ENCODE measurements at regions not wholly inside any gene's neighbourhood (a gene's known extent, or its start where the extent isn't known, plus 50 kb on each side); places are given as distances from the start of the nearest gene placed in this dataset.
A peak's percentile ranks its signal among the peaks of the same experiment; 100 is the strongest.

DNA sequence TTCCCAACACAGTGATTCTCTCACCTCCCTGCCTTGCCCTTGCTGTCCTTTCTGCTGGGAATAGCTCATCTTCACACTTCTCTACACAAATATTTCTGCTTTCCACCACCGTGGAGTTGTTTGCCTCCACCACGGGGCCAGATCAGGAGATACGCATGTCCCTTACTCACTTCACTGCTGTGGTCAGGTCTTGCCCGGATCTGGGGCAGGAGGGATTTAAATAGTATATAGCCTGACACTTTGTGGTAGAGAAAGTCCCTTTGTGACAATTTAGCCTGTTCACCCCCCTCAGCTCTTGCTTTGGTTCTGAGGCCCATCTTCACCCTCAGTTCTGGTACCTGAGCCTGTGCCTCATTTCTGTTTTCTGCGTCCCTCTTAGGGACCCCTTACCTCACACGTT is 92.6 kb upstream of the PREP start:
- DNase-seq (ENCODE audit: low read depth): no peak

DNA sequence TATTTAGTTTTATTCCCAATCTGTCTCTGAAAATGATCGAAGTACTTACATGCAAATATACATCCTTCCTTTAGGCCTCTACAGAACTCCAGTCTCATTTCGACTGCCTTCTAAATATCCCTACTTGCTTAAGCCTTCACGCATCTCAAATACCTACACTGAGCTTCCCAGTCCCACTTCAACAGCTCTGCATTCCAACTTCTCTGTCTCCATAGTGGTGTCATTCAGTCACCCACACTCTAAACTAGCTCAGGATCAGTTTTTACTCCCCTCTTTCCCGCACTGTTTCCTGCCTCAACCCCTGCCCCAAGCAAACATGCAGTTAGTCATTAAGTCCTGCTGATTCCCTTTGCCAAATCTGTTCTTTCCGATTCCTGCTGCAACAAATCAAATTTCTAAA is 91.8 kb upstream of the PREP start:
- no peak for DNase-seq (ENCODE audit: low read depth)

DNA sequence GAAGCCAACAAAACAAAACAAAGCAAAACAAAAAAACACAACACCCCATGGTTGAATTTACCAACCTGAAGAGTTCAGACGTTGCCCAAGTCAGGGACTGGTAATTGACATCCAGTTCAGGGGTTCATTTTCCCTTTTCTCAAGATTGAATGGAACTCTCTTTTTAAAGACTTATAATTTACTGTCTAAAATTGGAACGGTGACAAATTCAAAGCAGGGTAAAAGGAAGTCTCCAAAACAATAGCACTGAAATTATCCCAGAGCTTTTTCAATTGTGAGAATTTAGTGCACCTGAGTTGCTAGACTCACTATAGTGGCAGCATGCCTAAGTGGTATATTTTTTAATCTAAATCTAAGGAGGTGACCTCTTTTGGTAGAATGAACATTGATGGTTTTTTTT is 90.9 kb upstream of the PREP start:
- no peak for DNase-seq (ENCODE audit: low read depth)

DNA sequence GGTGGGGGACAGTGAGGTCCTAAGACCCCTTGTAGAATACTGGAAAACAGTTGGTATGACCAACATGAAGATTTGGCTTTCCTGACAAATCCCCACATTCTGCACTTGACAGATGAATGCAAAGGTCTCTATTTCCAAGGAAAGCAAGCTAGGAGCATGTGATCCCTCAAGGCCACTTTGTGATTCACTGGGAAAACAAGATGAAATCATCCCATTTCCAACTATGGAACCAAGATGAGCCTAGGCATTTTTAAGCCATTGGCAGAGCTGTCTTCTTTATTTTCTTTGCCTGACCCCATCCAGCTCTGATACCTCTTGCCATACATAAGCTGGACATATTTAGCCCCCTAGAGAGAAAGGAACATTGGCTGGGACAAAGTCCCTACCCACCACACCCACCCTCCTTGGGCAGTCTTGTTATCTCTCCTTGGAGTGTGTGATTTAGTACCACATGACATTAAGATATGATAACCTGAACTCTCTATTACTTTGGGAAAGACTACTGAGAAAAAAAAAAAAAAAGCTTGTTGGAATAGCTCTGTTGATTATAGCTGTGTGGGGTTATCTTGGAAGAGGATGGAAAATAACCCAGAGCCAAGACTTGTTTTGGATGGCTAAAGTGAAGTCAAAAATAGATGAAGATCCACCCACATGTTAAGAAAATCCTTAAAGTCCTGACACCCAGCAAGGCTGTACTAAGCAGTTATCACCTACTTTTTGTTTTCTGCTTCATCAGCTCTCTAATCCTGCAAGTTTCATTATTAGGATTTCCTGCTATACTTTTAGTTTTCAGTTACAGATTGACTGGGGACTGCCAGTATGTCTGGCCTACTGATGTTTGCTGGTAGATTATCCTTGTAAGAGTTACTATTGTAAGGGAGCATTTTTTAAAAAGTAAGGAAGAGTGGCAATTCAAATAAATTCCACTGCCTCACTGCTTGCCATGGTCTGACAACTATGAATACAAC is 90.1 kb upstream of the PREP start:
- DNase-seq (ENCODE audit: low read depth): no peak

DNA sequence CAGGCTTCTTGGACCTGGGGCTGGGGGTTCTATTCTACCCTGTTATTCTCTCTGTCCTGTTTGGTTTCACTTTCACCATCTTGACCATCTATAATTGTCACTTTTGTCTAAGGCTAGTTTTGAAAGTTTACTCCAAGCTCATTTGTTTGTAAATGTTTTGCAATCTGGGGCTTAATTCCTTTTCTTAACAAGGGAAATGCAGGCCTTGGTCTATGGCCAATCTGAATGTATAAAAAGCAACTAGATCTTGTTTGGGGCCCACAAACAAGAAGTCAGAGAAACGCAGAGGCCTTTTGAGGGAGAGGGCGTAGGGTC is 86.3 kb upstream of the PREP start:
- DNase-seq (ENCODE audit: low read depth): peak; percentile 34

DNA sequence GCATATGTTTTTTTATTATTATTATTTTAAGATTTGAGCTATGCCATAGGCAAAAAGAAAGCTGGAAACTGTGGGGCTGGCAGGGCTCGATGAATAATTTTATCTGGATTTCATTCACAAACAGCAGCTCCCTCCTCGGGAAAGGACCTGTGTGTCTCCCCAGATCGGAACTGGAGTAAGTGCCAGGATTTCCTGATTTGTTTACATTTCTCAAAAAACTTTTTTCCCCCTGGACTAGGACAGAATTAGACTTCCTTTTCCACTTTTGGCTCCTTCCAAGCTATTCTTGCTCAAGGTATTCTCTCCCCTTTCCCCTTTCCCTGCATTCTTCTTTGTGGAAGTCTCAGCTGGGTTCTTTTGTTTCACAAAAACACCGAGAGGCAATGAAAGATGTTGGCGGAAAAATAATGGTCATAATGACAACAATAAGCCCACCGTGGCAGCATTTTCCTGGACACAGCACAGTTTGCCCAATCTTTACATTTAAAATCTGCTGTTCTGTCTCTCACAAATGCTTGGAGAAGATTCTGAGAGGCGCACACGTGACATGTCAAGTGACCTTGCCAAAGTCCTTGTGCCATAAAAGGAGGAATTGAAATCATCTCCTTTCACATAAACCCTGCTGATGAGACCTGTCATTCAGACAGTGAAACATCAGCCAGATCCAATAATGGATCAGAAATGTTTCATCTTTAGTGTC is 85.8 kb upstream of the PREP start:
- DNase-seq (ENCODE audit: low read depth): peak; percentile 58

DNA sequence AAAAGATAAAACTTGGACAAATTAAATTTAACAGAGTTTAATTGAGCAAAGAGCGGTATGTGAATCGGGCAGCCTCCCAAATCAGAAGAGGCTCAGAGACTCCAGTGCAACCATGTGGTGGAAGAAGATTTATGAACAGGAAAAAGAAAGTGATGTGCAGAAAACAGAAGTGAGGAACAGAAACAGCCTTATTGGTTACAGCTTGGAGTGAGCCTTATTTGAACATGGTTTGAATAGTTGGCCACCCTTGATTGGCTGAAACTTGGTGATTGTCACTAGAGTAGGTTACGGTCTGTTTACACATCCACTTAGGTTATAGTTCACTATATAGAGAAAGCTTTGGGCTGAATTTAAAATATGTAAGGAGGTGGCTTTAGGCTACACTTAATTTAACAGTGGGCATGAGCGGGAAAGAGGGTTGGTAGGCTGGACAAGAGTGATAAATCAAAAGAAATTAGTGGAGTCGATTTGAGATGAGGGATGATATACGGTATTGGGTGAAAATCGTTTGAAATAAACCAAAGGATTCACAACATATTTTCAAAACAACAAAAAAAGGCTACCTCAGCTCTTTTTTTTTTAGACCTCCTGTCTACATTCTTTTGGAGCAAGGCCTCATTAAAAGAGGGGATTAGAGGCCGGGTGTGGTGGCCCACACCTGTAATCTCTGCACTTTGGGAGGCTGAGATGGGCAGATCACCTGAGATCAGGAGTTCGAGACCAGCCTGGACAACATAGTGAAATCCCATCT is 84.3 kb upstream of the PREP start:
- DNase-seq (ENCODE audit: low read depth): no peak

DNA sequence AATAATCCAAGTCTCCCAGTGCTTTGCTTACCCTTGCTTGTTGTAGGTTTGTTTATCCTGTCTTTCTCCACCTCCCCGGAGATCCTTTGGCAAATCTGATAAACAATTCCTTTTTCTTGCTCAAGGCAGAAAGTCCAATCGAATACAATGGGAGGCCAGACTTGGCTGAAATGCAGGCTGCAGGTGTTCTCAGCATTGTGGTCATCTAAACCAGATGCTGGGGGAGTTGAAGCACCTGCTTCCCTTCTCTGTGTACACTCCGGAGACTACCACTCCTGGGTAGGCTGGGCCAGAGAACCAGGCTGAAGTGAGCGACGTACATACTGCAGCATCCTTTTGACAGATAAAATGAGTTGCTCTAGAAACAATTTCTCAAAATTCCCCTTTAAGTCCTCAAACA is 82.6 kb upstream of the PREP start:
- no peak for DNase-seq (ENCODE audit: low read depth)

DNA sequence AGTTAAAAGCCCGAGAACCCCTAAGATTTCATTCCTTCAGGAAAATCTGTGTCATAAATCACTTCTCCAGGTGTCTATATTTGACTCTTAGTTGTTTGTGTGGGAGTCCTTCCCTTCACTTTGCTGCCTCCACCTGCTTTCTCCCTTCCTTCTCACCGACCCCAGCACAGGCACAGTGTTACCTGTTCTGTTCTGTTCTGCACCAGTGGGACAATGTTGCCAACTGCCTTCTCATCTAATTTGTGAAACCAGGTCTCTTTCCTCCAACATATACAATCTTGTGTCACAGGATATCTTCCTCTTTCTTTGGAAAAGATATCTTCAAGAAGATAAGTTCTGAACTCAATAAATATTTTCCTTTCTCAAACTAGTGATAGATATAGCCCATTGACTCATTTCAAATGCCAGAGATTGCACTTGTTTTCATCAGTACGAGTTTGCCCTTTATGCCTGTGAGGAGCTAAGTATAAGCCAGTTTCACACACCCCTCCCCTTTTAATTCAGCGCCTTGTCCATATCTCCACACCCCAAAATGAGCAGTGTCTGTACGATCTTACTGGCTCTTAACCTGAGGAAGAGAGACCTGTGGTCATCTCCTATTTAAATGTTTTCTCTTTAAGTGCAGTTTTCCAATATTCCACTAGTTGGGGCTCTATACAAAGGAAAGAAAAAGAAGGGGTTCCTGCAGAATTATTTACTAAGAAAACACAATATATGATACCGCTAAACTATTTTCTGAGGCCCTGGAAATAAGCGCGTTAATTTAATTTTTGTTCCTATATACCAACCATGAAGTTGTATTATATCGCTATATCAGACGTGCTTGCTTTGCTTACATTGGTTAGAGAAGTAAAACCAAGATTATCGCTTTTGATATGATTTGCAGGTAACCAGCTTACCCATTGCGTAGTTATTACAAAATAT is 81.6 kb upstream of the PREP start:
- DNase-seq (ENCODE audit: low read depth): peak; percentile 81

DNA sequence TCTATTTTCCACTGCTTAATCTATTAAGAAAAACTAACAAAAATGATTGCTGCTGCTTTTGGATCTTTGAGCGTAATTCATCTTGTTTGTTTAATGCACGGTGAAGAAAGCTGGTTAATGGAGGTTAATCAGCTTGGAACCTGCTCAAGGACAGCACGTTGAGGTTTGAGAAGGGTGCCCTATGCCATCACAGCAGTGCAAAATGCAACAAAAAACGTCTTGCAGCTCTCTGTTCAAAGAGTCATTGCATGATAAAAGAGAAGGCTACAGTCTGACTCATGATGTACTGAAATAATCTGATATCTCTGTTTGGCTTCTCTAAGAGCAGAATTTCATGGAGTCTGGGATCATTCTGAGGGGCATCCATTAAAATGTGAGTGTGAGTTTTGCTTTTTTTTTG is 80.6 kb upstream of the PREP start:
- DNase-seq (ENCODE audit: low read depth): peak; percentile 88

DNA sequence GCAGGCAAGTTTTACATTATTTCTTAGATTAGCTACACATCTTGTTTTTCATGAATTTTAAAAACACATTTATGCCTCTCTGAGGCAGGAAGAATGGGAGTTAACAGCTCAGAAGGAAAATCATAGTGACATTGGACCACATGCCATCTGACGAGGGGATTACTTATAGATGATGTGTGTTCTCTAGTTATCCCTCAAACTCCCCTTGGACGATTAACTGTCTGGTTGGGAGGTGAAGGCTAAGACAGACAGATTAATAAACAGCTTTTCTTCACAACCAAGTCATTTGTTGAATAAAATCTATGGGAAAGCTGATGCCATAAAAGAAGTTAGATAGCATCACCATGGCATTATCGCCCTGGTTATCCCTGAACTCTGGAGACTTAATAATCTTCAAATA is 80.0 kb upstream of the PREP start:
- DNase-seq (ENCODE audit: low read depth): peak; percentile 32

DNA sequence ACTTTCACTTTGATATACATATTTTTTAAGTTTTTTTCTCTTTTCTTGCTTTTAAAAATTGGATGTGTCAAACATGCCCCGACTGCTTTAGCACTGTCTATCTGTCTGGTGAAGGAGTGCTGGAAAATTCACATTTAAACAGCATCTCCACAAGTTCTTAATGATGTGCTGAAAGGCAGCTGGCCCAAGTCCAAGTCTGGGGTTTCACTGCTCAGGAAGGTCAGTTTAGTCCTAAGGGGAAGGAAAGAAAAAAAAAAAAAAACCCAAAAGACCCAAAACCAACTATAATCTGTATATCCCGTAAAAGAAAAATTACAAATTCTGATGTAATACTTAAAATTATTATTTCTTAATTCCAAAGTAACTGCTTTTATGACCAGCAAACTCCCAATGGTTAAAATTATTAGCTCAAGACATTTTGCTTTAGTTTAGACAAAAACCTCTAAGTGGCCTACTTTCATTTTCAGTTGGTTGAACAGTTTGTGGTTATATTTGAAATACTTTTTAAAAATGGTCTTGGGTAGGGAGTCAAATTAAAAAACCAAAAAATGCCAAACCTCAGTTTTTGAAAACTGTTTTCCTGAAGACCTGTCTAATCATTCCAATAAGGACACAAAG is 79.5 kb upstream of the PREP start:
- DNase-seq (ENCODE audit: low read depth): peak; percentile 87

DNA sequence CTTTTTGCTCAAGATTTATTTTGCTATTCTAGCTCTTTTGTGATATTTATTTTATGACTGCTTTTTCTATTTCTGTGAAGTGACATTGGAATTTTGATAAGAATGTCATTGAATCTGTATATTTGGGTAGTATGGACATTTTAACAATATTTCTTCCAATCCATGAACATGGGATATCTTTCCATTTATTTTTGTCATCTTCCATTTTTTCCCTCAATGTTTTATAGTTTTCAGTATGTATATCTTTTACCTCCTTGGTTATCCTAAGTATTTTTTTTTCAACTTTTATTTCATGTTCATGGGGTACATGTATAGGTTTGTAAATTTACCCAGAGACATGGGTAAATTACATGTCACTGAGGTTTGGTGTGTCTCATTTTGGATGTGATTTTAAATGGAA is 74.1 kb upstream of the PREP start:
- no peak for DNase-seq (ENCODE audit: low read depth)

DNA sequence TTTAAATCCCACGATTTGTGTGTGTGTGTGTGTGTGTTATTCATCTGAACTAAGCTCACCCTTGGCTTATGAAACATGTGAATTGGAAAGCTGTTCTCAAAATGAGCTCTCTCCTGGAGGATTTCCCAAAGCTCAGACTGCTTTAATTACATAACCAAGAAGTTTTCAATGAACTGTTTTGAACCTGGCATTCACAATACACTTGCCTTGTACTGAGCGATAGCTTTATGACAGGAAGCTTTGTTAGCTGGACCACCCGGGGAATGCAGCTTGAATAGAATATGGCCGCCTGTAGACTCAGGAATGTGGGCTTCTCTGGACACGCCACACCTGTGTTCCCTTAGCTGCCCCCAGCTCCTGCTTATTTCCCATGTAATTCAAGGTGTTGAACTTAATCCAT is 71.4 kb upstream of the PREP start:
- no peak for DNase-seq (ENCODE audit: low read depth)

DNA sequence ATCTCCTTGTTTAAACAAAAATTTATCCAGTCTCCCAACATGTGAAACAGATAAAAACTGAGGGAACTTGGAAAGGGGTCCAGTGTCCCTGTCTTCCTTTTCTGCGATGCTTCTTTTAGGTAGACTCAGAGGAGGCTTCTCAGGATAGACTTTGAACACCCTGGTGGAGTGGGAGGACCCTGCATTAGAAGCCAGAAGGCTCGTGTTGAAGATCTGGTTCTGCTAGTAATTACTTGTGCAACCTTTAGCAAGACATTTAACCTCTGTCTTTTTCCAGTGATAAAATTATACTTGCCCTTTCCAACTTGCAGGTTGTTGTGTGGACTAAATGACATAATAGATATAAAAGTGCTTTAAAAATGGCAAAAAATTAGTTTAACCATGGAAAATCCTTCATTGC is 67.1 kb upstream of the PREP start:
- no peak for DNase-seq (ENCODE audit: low read depth)

DNA sequence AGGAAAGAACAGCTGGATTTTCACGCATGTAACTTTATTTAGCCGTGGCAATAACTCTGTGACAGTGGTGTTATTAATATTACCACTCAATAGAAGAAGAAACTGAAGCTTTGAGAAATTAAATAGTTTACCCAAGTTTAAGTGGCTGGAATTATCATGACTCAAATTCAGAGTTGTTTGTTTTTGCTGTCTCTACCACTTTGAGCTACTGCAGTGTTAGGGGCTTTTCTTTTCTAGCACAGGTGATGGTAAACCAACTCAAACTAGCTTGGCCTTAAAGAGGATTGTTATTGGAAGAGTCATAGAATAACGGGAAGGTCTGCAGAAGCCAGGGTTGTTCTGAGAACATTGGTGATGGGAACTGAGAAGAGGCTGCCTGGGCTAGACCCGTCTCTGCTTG is 66.0 kb upstream of the PREP start:
- DNase-seq (ENCODE audit: low read depth): no peak

DNA sequence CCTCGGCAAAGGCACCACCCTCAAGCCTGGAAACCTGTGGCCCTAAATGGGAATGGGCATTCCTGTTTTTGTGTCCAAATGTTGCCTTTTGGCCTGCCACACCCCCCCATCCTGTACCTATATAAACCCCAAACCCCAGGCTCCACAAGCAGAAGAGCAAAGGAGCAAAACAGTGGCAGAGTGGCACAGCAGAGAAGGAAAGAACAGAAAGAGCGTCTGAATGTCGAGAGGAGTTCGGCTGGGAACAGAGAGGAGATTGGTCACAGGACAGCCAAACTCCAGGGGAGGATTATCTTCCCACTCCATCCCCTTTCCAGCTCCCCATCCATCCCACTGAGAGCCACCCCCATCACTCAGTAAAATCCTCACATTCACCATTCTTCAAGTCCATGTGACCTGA is 58.0 kb upstream of the PREP start:
- no peak for DNase-seq (ENCODE audit: low read depth)

DNA sequence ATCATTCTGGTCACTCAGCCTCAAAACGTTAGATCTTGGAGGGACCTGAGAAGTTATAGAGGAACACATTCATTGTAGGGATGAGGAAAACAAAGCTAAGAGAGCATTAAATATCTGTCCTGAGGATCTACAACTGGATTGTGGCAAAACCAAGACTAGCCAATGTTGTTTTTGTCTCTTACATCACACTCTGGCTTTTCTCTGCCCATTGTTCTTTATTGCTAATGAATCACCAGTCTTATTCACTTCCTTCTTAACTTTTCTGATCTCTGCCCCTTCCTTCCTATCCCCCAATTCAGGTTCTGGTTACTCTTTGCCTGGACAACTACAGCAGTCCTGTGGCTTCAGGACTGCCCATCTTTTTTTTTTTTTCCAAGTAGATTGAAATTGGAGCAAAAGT is 57.0 kb upstream of the PREP start:
- DNase-seq (ENCODE audit: low read depth): peak; percentile 85

DNA sequence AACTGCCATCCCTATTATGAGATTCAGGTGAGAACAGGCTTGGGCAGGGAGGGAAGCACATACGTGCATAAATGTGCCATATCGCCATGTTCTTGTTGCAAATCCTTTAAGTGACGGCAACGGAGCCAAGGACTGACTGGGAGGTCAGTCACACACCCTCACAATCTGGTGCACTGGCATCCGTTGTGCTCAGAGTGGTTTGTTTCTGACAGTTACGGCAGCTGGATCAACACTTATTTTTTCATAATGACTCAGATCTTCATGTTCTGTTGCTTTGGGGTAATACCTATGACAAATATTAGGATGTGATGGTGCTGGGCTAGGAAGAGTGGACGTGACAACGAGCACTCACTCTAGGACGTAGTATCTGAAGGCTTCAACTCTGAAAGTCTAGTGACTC is 56.2 kb upstream of the PREP start:
- DNase-seq (ENCODE audit: low read depth): peak; percentile 62

DNA sequence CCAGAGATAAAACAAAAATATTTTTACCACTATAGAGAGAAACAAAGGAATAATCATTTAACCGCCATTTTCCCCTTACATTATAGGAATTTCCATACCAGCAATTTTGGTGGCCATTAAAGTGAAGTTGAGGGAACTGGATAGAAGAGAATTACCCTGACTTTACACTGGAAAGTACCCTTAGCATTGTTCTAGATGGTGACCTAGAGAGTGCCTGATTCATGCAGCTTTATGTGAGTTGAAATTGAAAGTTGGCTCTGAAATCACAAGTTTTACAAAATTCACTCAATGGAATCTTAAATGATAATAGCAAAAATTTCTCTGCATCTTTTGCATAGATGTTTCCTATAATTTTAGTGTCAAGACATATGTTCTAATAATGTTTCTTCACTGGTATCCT is 55.7 kb upstream of the PREP start:
- DNase-seq (ENCODE audit: low read depth): no peak

DNA sequence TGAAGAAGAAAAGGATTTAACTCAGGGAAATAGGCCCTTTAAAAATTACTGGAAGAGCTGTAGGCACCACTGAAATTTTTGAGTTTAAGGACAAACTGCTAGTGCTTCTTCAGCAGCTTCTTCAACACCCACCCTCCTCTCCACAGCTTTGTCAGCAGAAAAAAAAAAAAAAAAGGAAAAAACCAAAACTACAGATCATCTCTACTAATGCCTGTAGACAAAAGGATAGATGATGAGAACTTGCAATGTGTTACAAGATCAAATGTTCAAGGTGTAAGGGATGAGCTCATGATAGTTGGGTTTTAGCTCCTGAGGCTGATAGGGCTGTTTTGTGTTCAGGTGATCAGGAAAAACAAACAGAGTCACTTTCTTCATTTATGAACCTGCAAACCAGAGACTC is 55.2 kb upstream of the PREP start:
- no peak for DNase-seq (ENCODE audit: low read depth)
